GM18907 (cell line): ENCODE measurements at regions not wholly inside any gene's neighbourhood (a gene's known extent, or its start where the extent isn't known, plus 50 kb on each side); places are given as distances from the start of the nearest gene placed in this dataset.

Experiments
- ATAC-seq: cut with Tn5 transposase; IDR thresholded peaks from one replicate; pipeline ENCODE4 v1.9.1; 2021; ENCODE audit warnings: mild to moderate bottlenecking, moderate library complexity; ENCODE audit not compliant: unreplicated experiment

- ATAC-seq: no peak
Measured at GRCh38 chr5:2255915-2256690, 373.4 kb upstream of the IRX4 start.

GRCh38 chr5:2254880-2255750 lies 372.4 kb upstream of the IRX4 start:
- ATAC-seq: no peak

- ATAC-seq: no peak
Measured at GRCh38 chr5:2254406-2254805, 371.7 kb upstream of the IRX4 start.

- no peak for ATAC-seq
Measured at GRCh38 chr5:2253040-2253975, 370.6 kb upstream of the IRX4 start.

- ATAC-seq: no peak
Measured at GRCh38 chr5:2251751-2252150, 369.0 kb upstream of the IRX4 start.

GRCh38 chr5:2251298-2251697 lies 368.6 kb upstream of the IRX4 start:
- no peak for ATAC-seq

GRCh38 chr5:2250365-2250950 lies 367.7 kb upstream of the IRX4 start:
- ATAC-seq: no peak

- no peak for ATAC-seq
Measured at GRCh38 chr5:2249442-2249841, 366.7 kb upstream of the IRX4 start.

GRCh38 chr5:2249026-2249425 lies 366.3 kb upstream of the IRX4 start:
- no peak for ATAC-seq

- ATAC-seq: no peak
Measured at GRCh38 chr5:2242539-2242938, 359.8 kb upstream of the IRX4 start.

- ATAC-seq: no peak
Measured at GRCh38 chr5:2241842-2242241, 359.1 kb upstream of the IRX4 start.

GRCh38 chr5:2240118-2240904 lies 357.6 kb upstream of the IRX4 start:
- ATAC-seq: no peak

- no peak for ATAC-seq
Measured at GRCh38 chr5:2239201-2239910, 356.6 kb upstream of the IRX4 start.

- ATAC-seq: no peak
Measured at GRCh38 chr5:2238732-2239131, 356.0 kb upstream of the IRX4 start.

GRCh38 chr5:2227433-2227832 lies 344.7 kb upstream of the IRX4 start:
- no peak for ATAC-seq

GRCh38 chr5:2224689-2225088 lies 342.0 kb upstream of the IRX4 start:
- no peak for ATAC-seq

GRCh38 chr5:2223303-2223702 lies 340.6 kb upstream of the IRX4 start:
- ATAC-seq: no peak

- no peak for ATAC-seq
Measured at GRCh38 chr5:2222246-2222992, 339.7 kb upstream of the IRX4 start.

GRCh38 chr5:2221450-2221849 lies 338.7 kb upstream of the IRX4 start:
- ATAC-seq: no peak
